ENCODE measurements at regions not wholly inside any gene's neighbourhood (a gene's known extent, or its start where the extent isn't known, plus 50 kb on each side); places are given as distances from the start of the nearest gene placed in this dataset.

DNA sequence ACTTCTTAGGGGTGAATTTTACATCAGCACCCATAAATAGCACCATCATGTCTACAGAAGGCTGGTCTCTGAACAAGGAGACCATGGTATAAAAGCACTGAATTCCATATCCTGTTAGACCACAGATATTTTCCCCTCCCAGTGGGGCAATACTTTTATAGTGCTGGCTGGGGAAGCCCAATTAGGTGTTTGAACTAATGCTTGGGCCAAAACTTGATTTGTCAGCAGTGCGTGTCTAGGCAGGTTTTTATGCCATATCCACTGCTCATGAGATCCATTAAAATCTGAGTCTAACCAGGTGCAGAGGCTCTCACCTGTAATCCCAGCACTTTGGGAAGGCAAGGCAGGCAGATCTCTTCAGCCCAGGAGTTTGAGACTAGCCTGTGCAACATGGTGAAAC lies 623.0 kb downstream of the NPHP4 start:
- no peak for DNase-seq

DNA sequence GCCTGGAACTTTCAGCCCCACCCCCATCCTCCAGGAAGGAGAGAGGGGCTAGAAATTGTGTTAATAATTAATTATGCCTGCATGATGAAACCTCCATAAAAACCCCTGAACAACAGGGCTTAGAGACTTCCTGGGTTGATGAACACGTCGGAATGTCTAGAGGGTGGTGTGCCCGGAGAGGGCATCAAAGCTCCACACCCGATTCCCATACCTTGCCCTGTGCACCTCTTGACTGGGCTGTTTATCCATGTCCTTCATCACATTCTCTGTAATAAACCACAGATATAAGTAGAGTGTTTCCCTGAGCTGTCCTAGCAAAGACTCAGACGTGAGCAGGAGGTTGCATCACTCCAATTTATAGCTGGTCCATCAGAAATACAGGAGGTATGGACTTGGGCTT lies 624.0 kb downstream of the NPHP4 start:
- DNase-seq, result no peak

DNA sequence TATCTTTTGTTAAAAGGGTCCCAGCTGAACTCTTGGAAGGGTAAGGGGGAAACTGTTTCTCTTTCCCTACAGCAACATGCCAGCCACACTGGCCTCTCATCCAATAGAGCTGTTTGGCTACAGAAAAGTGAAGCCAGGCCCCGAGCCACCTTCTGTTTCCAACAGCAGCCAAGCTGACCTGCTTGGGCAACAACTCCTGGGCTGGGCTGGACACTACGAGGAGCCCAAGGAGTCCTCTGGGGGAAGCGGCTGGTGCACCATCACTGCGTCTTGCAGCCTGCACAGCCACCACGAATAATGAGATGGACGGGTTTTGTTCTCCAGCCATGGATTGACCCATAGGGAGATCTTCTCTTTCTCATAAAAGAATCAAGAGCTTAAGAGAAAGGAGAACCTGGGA lies 624.9 kb downstream of the NPHP4 start:
- DNase-seq, result no peak

DNA sequence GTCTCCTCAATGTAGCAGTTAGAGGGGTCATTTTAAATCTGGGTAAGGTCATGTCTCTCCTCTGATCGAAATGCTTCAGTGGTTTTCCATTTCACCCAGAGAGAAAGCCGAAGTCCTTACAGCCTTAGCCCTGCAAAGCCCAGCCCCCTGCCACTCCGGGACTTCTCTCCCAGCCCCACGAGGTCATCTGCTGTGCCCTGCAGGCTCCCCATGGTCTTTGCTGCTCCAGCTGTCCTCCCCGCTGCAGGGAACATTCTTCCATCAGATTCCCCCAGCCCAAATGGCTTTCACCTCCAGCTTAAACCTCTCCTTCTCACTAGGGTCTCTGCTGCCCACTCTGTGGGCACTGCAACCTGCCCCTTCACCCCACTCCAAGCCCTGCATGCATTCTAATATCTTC lies 626.5 kb downstream of the NPHP4 start:
- no peak for DNase-seq

DNA sequence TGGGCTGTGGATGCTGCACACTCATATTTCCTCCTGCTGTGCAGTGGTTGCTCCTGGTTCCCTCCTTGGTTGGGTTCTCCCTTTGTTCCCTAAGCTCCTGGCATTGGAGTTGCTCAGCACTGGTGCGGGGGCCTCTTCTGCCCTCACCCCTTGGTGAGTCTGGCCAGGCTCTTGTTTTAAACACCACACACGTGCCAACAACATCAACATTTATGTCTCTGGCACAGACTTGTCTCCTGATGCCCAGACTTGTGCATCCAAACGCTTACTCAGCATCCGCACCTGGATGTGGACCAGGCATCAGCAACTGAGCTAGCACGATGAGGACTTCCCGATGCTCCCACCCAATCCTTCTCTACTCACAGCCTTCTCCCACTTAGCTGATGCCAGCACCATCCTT lies 627.6 kb downstream of the NPHP4 start:
- no peak for DNase-seq

DNA sequence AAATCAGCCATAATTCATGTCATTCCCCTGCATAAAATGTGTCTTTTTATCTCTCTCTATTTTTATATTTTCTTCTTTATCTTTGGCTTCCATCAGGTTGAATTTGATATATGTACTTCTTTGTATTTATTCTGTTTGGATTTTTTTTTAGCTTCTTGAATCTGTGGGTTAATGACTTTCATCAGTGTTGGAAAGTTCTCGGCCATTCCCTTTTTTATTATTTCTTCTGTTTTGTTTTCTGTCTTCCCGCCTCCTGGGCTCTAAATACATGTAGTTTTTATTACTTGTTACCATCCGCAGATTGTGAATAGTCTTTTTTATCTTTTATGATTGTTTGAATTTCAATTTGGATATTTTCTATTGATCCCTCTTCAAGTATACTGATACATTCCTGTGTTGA lies 637.5 kb downstream of the NPHP4 start:
- DNase-seq, result no peak

DNA sequence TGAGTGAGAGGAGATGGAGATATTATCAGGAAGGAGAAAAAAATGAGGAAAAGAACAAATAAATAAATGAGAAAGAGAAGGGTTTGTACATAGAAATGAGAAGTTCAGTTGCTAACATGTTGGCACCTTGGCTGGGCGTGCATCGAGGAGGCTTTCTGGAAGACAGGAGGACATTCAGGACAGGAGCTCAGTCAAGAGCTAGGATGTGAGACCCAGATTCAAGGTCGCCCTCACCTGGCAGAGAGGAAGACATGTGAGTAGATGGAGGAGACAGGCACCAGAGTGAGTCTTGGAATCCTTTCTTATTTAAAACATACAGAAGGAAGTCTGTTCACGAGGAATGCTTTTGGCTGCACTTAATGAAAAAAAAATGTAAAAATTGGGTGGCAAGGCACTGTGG lies 640.9 kb downstream of the NPHP4 start:
- DNase-seq, result no peak

DNA sequence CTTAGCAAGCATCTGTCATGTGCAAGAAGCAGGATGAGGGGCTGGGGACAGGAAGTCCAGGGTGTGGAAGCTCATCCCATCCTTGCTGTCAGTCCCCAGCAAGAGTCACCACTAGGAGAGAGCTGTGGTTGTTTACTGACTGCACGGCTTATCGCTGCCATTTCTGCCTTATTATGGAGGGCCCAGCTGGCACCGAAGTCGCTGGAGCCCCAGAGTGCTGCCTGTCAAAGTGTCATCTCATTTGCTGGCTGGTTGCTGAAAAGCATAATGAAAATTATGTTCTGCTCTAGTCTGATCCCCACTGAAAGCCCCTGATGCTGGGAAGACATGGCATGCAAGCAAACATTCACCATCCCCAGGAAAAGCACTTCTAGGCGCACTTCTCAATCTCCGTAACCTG lies 642.7 kb downstream of the NPHP4 start:
- no peak for DNase-seq

DNA sequence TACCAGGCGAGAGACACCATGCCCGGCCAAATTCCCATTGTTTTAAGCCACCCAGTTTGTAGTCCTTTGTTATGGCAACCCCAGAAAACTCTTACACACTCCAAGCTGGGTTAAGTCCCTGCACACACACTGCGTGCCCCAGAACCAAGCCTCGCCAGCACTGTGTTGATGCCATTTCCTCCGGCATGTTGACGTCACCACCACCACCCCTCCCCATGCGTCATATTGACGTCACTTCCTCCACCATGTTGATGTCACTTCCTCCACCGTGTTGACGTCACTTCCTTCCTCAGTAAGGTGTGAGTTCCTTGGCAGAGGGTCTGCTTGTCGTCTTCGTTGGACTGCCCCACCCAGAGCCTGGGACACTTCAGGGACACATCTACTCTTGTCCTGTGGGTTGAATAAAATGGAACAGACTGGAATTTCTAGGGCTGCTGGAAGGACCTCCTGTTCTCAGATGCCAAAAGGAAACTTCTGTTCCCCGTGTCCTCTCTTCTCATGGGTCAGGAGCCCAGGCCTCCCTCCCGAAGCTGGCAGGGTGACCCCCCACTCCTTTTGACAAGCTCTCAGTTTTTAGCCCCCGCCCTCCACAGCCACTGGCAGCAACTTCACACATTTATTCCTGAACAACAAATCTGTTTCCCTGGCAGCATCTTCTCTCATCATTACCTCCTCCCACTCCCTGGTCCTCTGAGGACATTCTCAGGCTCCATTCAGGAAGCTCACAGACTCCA lies 643.3 kb downstream of the NPHP4 start:
- DNase-seq, result no peak

DNA sequence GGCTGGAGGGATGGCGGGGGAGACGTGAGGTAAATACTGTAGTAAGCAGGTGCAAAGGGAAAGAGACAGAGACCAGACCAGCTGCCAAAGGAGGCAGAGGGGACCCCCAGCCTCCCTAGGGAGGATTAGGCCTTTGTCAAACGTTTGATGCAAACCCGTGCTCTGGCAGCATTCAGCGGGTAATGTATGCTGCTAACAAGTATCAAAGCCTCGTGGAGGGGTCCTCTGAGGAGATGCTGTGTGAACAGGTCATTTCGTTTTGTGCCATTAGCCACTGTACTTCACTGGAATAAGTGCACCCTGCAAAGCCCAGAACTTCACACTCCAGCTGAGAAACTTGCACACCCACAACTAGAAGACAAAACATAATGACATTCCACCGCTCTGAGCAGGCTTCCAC lies 644.5 kb downstream of the NPHP4 start:
- no peak for DNase-seq

DNA sequence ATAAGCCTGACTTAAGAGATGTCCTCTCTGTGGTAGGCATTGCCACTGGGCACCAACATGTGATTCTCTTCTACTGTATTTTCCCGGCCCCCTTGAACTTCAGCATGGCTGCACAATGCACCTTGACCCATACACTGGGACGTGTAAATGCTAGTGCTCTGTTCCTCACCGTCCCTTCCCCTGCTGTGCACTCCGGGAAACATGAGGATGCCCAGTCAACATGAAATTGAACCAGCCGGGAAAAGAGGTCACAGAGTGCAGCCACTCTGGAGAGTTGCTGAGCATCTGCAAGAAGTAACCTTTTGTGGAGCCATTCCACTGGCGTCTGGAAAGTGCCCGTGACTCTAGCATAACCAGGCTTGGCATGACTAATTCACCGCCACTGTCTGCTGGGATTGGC lies 646.7 kb downstream of the NPHP4 start:
- DNase-seq, result no peak

DNA sequence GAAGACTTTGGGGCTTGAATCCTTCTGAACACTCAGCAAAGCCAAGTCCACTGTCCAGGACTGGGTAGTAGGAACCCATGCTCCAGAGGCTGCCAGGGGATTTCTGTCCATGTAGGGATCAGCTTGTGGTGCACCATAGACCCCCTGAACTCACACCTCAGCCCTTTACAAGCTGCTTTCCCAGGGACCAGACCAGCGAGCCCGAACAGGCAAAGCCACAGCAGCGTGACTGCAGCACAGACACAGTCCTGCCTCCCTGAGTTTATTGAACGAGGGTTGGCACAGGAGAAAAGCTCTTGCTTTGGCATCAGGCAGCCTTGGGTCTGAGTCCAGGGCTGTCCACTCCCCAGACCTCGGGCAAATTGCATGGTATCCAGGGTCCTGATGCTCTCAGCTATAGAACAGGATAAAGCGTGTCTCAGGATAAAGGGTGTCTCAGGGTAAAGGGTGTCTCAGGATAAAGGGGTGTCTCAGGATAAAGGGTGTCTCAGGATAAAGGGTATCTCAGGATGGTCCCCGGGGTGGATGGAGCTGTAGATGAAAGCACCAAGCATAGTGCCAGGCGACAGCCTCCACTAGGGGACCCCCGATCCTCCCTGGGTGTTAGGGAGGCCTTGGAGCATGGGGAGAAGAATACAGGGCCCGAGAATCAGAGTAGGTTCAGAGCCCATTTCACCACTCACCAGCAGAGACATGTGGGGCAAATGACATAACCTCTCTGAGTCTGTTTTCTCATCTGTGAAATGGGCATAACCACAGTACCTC lies 648.8 kb downstream of the NPHP4 start:
- DNase-seq, result no peak

DNA sequence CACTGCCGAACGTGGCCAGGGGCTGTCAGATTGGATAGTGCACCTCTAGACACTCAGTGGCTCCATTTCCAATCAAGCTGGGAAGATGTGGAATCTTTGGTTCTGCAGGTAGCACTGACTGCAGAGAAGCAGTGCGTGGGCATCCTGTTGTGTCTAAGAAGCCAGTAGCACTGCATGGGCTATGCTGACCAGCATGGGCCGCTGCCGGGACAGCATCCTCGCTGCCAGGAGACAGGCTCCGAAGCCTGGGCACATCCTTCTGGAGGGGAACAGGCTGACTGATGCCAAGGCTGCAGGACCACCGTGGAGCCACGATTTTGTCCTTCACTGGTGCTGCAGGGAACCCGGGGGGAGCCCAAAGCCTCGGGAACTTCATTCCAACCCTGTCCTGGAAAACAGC lies 649.4 kb downstream of the NPHP4 start:
- no peak for DNase-seq

DNA sequence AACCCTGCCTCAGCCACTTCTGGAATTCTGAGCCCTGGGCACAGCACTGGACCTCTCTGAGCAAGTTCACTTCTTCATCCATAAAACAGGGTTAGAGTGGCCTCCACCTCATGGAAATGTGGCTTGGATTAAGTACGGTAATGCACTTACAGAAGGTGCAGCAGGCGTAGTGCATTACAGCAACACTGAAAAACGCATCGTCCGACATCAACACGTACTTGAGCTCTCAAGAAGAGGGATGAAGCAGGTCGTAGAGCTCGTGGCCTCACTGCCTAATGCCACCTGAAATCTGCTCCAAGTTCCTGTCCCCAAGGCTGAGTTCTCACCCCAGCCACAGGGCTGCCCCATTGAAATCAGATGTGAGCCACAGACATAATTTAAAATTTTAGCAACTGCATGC lies 650.1 kb downstream of the NPHP4 start:
- DNase-seq, result no peak

DNA sequence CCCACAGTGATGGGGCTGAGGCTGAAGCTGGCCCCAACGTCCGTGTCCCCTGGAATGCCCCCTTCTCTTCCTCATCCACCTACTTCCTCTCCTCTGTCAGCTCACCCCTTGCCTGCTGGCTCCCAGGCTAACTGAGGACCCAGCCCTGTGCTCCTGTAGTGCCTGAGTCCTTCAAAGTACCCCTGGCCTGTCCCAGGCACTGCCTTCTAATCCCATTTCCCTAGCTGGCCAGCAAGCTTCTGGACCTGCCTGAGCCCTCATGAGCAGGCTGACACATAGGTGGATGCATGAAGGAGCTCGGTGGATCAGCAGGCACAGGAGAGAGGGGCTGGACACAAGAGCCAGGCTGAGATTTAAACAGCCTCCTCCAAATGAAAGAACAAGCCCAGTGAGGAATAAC lies 650.8 kb downstream of the NPHP4 start:
- no peak for DNase-seq

DNA sequence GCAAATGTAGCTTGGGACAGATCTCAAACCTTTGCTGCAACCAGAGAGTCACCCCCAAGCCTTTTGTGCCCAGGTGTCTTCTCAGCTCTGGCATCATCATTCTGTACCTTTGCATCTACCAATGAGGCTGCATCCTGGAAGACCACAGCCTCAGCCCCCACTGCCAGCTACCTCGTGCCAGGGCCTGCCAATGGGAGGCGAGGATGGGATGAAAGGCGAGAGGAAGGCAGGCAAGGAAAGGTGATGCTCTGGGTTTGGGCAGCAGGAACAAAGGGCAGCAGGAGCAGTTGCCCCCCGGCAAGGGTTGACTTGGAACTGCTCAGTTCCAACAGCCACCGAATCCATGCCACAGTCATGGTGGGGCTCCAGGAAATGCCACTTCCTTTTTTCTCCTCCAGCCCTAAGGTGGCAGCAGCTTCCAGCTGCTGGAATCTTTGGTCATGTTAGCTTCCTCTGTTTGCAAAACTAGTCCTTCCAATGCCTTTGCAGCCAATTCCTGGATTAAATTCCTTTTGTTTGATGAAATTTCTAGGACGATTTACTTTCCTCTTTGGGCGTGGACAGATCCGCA lies 651.6 kb downstream of the NPHP4 start:
- DNase-seq, result no peak

DNA sequence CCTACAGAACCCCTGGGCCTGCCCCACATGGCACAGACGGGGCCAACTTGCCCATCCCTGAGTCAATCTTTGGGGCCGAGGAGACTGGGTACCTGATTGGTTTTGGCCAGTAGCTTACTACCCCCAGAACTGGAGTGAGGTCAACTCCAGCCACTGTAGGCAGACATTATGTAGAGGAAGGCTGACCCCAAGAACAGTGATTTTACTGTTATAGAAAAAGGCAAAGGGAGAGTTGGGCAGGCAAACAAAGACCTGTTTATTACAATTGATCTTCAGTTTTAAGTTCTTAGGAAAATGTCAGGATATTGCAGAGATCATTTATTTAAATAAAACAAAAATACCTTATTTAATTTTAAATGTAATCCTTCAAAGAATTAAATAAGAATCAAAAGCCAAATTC lies 653.8 kb downstream of the NPHP4 start:
- DNase-seq, result no peak

DNA sequence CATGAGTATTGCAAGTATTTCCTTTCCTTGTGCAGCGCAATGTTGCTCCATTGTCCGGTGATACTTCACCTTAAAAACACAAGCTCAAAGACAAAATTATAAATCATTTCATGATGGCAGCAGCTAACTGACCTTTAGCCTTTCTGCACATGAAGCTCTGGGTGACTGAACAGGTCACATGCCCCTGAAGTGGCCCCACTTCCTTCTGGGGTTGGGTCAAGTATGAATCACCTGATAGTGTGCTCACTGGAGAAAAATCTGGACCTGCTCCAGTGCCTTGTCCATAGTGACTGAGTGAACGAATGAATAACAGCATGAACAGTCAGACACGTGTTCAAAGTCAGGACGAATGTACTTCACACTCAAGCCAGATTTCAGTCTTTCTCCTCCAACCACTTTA lies 658.9 kb downstream of the NPHP4 start:
- no peak for DNase-seq

DNA sequence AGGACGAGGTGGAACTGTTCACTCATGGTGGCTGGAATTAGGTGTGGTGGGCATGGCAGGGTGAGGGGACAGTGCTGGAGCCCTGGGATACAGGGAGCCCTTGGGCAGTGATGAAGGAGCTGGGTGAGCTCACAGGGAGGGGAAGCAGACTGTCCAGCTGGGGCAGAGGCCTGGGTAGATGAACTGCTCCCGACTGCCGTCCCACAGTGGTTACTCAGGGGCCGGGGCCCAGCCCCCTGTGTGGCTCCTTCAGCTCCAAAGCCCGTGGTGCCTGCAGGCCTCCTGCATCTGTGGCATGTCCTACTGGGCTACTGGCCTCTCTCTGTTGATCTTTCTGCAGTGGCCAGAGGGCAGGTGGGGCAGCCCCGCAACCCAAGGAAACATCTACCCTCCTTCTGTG lies 661.1 kb downstream of the NPHP4 start:
- DNase-seq, result no peak

DNA sequence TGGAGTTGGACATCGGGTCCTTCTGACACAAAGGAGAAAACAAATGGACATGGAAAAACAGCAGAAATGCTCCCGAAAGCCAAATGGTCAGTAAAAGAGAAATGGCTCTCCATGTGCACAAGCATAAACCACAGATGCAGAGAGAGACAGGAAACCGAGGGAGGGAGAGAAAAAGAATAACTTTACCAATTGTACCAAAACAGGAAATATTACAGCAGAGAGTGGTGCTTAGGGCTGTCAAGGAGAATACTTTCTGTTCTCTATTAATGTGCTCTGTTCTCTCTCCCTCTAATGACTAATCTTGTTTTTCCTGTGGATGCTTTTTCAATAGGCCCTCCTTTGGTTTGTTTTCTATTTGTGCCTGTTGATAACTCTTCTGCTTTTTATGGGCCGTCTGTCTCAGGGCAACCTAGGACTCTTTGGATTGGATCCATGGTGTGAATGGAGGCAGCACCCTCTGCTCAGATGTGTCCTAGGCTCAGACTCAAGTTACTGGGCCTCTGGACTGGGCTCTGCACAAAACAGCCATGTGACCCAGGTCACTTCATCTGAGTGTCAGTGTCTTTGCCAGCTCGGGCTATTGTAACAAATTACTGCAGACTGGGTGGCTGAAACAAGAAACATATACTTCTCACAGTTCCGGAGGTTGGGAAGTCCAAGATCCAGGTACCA lies 663.0 kb downstream of the NPHP4 start:
- DNase-seq, result no peak

DNA sequence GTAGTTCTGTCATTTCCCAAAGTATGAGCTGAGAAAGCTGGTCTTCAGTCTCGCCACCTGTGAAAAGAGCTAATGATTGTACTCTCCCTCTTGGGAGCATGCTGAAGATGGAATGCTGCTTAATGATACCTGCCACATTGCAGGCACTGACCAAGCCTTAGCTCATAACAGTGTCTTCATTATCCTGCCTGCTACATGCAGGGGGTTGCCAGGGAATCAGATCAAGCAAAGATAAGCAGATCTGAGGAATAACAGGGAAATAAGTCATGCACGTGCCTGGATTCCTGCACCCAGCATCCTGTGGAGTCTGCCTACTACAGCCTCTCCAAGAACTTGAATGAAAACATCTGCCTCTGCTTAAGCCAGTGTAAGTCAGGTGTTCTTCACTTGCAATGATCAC lies 667.3 kb downstream of the NPHP4 start:
- no peak for DNase-seq

DNA sequence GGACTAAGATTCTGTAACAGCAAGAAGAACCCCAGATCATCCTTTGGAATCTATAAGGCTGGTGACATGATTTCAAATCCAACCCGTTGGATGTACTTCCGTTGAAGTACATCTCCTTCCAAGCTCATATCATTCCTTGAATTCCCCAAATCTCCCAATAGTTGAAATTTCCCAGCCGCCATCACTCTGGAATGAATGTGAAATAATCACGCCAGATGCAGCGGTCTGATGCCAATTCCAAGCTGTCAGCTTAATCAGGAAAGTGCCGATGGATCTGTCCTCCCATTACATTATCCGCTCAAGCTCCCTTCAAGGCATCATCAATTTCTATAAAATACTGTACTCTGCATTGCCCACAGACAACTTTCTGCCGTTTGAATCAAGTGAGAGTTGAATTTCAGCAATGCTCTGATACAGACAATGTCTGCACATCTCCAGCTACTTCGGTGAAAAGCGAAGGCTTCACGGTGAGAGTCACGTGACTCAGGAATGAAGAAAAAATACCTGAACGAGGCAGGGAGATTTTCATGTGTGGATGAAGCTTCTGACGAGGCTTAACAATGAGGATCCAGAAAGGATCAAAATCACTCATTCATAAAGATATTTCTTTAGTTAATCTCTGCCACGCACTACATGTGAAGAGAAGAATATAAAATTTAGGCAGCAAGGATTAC lies 663.9 kb downstream of the AJAP1 start:
- DNase-seq, result no peak

DNA sequence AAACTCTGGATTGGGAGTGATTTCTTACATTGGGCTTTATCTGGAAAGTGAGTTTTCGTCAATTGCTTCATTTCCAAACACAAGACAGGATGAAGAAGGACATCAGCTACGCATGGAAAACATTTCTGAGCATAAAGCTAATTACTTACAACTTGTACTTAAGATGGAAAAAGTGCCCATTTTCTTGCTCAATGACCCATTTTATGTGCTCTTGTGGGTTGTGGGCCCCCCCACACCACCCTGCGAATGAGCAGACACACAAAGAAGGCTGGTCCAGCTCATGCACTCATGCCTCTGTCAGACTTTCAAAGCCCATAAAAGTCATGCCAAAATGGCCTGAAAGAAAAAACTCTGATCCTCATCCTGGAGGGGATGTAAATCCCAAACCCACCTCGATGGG lies 663.0 kb downstream of the AJAP1 start:
- DNase-seq, result no peak

Data from NCI-H1694 treated with DMSO at 0.1 percent for 48 hours (cell line).